ENCODE measurements at regions not wholly inside any gene's neighbourhood (a gene's known extent, or its start where the extent isn't known, plus 50 kb on each side); places are given as distances from the start of the nearest gene placed in this dataset.

GRCh38 chr12:30314506-30315100, 381.1 kb downstream of the IPO8 start:
- no peak for TF ChIP-seq CTCF (optimal IDR thresholded peaks at IDR 0.05 in 1 of 3, IDR thresholded peaks at IDR 0.05 in 1 of 3, conservative IDR thresholded peaks at IDR 0.05 in 1 of 3; ENCODE audit: extremely low read depth in 1 of 3, insufficient read depth in 2 of 3, low read length in 3 of 3)
- no peak for TF ChIP-seq EZH2 (IDR thresholded peaks at IDR 0.05; ENCODE audit: low read length)

Data from keratinocyte (primary cell).